ENCODE measurements at regions not wholly inside any gene's neighbourhood (a gene's known extent, or its start where the extent isn't known, plus 50 kb on each side); places are given as distances from the start of the nearest gene placed in this dataset.
"Not testable (repeated sequence)": the region's sequence is repeated elsewhere in the genome, so short reads cannot be mapped to it uniquely, and the experiment has no call there.

DNA sequence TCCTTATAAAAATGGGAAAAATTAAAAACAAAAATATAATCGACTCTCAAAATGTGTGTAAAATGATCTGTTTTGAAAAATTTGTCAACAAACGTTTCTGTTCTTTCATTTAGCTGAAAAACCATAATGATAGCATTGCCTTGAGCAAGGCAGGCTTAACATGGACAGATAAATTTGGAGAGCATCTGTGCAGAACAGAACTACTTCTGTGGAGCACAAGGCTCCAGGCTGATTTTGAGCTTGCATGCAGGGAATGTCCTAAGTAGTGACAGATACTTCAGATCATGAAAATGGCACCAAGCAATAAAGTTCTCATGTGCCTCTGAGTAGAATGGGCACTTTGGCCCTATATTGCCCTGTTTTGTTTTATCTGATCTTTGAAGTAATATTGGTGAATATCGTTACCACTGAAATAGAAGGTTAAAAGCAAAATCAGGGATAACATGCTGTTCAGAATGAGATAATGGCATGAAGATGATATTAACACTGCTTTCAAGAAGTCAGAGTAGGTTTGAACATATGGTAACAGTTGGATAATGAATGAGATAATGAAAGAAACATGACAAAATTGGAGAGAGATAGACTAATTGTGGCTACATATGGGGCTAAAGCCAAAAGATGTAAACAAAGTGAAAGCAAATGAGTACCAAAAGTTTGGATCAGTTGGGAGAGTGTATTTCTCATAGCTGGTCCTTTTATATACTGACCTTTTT is 730.5 kb upstream of the CCDC179 start:
- in situ Hi-C loops (cut with MboI; ENCODE audit: low pct_unique_long_range_greater_than_20kb in 2 of 9, low sequenced_read_pairs in 9 of 9, unreplicated experiment in 9 of 9) = no loop called here
- no peak overlapping the region for H3K4me3 ChIP-seq
- no peak for ATAC-seq (replicated peaks in 6 of 8)
- WGBS, 10 experiments = 3 to 83% (median 64%) methylated on average over 1 to 3 of the region's 3 CpGs
- peaks cover 3 to 5% of the 10 kb centered on the region in 2 donors for H3K4me1 ChIP-seq (replicated peaks in 1 of 2)
- H3K27ac ChIP-seq = no peak overlapping the region

DNA sequence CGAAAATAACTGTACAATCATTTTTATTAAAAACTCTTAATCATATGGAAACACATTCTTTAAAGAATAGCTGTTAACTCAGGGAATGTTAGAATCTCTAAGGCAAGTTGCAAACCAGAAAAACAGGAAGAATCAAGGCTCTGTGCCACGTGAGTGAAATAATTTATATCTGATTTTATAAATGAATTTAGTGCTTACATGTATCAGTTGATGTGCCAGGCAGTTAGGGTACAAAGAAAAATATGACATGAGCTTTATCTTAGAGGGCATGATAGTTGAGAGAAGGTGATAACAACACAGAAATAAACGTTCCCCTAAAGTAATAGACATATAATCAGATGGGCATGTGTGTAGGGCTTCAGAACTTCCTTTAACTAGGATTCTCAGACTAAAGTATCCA is 734.5 kb upstream of the CCDC179 start:
- no peak for ATAC-seq (replicated peaks in 6 of 8)
- in situ Hi-C loops (cut with MboI; ENCODE audit: low pct_unique_long_range_greater_than_20kb in 2 of 9, low sequenced_read_pairs in 9 of 9, unreplicated experiment in 9 of 9) = no loop called here

DNA sequence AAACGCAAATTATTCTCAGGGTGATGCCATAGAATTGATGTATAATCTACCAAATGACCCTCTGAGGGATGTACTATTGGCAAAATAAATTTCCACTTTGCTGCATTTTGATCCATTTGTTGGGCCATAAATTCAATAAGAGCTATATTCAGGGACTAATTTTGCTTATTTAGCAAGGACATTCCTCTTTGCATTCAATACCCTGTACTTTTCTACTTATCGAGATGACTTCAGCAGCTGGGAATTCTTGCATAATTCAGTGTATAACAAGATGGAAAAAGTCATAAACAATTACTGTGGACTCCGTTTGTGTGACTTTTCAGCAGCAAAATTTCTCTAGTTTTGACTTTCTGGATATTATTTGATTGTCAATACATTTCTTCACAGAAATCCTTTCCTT is 744.7 kb upstream of the CCDC179 start:
- H3K4me1 ChIP-seq (replicated peaks in 1 of 2) = no peaks in the 10 kb centered on the region
- no peak overlapping the region for H3K27ac ChIP-seq
- H3K4me3 ChIP-seq = no peak overlapping the region
- peak in 3 of 8 experiments; percentile 14 to 63 (median 36) for ATAC-seq (replicated peaks in 6 of 8)
- in situ Hi-C loops (cut with MboI; ENCODE audit: low pct_unique_long_range_greater_than_20kb in 2 of 9, low sequenced_read_pairs in 9 of 9, unreplicated experiment in 9 of 9) = no loop called here
- 7 to 100% (median 83%) methylated on average over 1 to 3 of the region's 3 CpGs for WGBS, 10 experiments

More for the DNA sequence above, 734.5 kb upstream of the CCDC179 start:
- Histone ChIP-seq H3K27ac (no peak overlapping the region), H3K4me1 (replicated peaks in 1 of 2) (no peaks in the 10 kb centered on the region), H3K4me3 (no peak overlapping the region)
- 5 to 100% (median 68%) methylated on average over 1 to 3 of the region's 3 CpGs for WGBS, 10 experiments

DNA sequence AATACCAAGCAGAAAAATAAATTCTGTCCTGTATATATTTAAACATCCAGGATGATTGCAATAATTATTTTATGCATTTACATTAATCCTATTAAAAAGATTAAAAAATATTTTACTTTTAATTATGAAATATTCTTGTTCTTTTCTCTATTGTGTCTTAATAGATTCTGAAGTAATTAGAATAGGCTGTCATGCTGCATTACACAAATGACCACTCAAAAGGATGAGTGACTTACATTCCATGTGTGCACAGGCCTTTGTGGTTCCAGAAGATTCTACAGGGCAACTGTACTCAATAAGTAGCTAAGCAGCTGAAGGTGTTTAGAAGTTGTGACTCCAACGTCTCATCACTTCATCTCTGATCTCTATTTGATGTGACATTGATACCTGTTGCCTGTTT is 745.9 kb upstream of the CCDC179 start:
- no peak for ATAC-seq (replicated peaks in 6 of 8)
- H3K4me3 ChIP-seq = no peak overlapping the region
- in situ Hi-C loops (cut with MboI; ENCODE audit: low pct_unique_long_range_greater_than_20kb in 2 of 9, low sequenced_read_pairs in 9 of 9, unreplicated experiment in 9 of 9) = no loop called here
- whole genome bisulfite sequencing, 10 experiments = 43 to 80% (median 80%) methylated on average over 1 of the region's 1 CpG; no CpG with 5 or more reads in 7 of the 10 experiments
- no peaks in the 10 kb centered on the region for H3K4me1 ChIP-seq (replicated peaks in 1 of 2)
- H3K27ac ChIP-seq = no peak overlapping the region

DNA sequence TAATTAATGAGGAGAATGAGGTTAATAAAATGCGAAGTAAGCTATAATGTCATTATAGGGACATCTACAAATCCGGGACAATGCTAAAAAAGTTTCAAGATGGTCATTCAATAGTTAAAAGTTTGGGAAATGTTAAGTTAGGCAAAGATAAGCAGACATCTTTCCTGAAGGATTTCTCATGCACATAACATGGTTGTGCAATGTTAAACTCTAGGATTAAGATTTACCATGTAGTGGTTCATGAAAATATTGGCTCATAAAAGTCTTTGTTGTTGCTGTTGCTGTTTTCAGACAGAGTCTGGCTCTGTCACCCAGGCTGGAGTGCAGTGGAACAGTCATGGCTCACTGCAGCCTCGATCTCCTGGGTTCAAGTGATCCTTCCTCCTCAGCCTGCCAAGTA is 751.5 kb upstream of the CCDC179 start:
- H3K4me1 ChIP-seq (replicated peaks in 1 of 2) = no peaks in the 10 kb centered on the region
- WGBS, 10 experiments = 46 to 100% (median 85%) methylated on average over 1 to 3 of the region's 3 CpGs; no CpG with 5 or more reads in 1 of the 10 experiments
- H3K27ac ChIP-seq = no peak overlapping the region
- no peak for ATAC-seq (replicated peaks in 6 of 8)
- in situ Hi-C loops (cut with MboI; ENCODE audit: low pct_unique_long_range_greater_than_20kb in 2 of 9, low sequenced_read_pairs in 9 of 9, unreplicated experiment in 9 of 9) = no loop called here
- H3K4me3 ChIP-seq = no peak overlapping the region

DNA sequence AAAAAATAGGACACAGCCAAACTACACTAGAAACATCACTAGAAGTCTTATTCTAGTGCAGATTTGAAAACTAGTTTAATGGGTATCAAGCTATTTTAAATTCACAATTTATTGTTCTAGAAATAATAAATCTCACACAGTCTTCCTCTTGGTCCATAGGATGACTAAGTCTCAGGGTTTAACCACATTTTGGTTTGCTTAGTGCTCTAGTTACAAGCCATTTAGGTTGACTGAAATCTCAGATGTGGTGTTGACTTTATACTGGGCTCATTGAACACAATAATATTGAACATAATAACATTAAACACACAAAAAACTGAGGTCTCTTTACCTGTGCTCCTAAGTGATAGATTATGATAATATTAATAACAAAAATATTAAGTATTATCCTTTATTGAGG is 760.3 kb upstream of the CCDC179 start:
- in situ Hi-C loops (cut with MboI; ENCODE audit: low pct_unique_long_range_greater_than_20kb in 2 of 9, low sequenced_read_pairs in 9 of 9, unreplicated experiment in 9 of 9) = no loop called here
- H3K4me1 ChIP-seq (replicated peaks in 1 of 2) = no peaks in the 10 kb centered on the region
- no peak overlapping the region for H3K27ac ChIP-seq
- no peak overlapping the region for H3K4me3 ChIP-seq
- no peak for ATAC-seq (replicated peaks in 6 of 8)

DNA sequence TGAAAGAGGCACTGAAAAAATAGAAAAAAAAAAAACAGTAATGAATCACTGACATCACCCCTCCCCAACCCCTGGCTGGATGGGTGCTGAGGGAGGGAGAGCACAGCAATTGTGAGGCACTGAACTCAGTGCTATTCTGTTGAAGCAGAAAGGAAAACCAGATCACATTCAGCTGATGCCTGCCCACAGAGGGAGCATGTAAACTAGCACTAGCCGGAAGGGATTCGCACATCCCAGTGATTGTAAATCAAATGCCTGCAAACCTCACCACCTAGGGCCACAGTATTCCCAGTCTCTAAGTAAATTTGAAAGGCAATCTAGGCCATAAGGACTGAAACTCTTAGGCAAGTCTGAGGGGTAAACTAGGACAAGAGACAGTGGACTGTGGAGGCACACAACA is 772.0 kb upstream of the CCDC179 start:
- WGBS, 10 experiments = 76 to 85% (median 82%) methylated on average over 1 to 2 of the region's 2 CpGs; no CpG with 5 or more reads in 6 of the 10 experiments
- ATAC-seq (replicated peaks in 6 of 8) = peak in 3 of 8 experiments; percentile 21 to 38 (median 37)
- in situ Hi-C loops (cut with MboI; ENCODE audit: low pct_unique_long_range_greater_than_20kb in 2 of 9, low sequenced_read_pairs in 9 of 9, unreplicated experiment in 9 of 9) = no loop called here
- Histone ChIP-seq H3K4me3 (no peak overlapping the region), H3K4me1 (replicated peaks in 1 of 2) (no peaks in the 10 kb centered on the region), H3K27ac (no peak overlapping the region)

DNA sequence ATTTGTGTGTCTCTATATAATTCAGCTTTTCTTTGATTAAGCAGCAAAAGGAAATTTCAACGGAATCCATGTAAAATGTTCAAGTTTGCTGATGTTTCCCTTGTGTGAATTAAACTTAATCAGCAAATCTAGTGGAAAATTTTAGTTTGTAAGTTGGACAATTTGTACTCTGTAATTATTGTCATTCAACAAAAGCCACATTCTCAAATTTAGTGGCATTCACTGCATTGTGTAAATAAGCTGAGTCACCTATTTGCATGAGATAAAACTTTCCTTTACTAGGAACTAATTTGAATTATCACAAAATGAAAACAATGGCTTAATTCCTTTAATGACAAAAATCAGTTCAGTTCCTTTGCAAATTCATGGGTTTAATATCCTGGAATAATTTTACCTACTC is 784.2 kb upstream of the CCDC179 start:
- ATAC-seq (replicated peaks in 6 of 8) = no peak
- WGBS, 10 experiments = 0 to 100% (median 75%) methylated on average over 1 of the region's 1 CpG; no CpG with 5 or more reads in 2 of the 10 experiments
- in situ Hi-C loops (cut with MboI; ENCODE audit: low pct_unique_long_range_greater_than_20kb in 2 of 9, low sequenced_read_pairs in 9 of 9, unreplicated experiment in 9 of 9) = no loop called here
- Histone ChIP-seq H3K27ac (no peak overlapping the region), H3K4me1 (replicated peaks in 1 of 2) (no peaks in the 10 kb centered on the region), H3K4me3 (no peak overlapping the region)

DNA sequence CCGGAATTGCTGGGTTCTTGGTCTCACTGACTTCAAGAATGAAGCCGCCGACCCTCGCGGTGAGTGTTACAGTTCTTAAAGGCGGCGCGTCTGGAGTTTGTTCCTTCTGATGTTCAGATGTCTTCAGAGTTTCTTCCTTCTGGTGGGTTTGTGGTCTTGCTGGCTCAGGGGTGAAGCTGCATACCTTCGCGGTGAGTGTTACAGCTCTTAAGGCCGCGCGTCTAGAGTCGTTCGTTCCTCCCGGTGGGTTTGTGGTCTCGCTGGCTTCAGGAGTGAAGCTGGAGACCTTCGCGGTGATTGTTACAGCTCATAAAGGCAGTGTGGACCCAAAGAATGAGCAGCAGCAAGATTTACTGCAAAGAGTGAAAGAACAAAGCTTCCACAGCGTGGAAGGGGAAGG is 792.1 kb upstream of the CCDC179 start:
- ATAC-seq (replicated peaks in 6 of 8); H3K4me1 ChIP-seq (replicated peaks in 1 of 2); in situ Hi-C loops (cut with MboI; ENCODE audit: low pct_unique_long_range_greater_than_20kb in 2 of 9, low sequenced_read_pairs in 9 of 9, unreplicated experiment in 9 of 9); H3K4me3 ChIP-seq; H3K27ac ChIP-seq: not testable (repeated sequence)
- WGBS, 10 experiments = 17 to 100% (median 91%) methylated on average over 1 to 13 of the region's 20 CpGs; no CpG with 5 or more reads in 2 of the 10 experiments

DNA sequence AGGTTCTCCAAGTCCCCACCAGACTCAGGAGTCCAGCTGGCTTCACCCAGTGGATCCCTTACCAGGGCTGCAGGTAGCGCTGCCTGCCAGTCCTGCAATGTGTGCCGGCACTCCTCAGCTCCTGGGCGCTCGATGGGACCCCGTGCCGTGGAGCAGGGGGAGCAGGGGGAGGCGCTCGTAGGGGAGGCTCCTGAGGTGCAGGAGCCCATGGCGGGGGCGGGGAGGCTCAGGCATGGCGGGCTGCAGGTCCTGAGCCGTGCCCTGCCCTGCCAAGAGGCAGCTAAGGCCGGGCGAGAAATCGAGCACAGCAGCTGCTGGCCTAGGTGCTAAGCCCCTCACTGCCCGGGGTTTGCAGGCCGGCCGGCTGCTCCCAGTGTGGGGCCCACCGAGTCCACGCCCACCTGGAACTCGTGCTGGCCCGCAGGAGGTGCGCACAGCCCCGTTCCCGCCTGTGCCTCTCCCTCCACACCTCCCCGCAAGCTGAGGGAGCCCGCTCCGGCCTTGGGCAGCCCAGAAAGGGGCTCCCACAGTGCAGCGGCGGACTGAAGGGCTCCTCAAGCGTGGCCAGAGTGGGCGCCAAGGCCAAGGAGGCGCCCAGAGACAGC is 792.9 kb upstream of the CCDC179 start:
- Histone ChIP-seq H3K27ac (no peak overlapping the region), H3K4me3 (no peak overlapping the region), H3K4me1 (replicated peaks in 1 of 2) (no peaks in the 10 kb centered on the region)
- in situ Hi-C loops (cut with MboI; ENCODE audit: low pct_unique_long_range_greater_than_20kb in 2 of 9, low sequenced_read_pairs in 9 of 9, unreplicated experiment in 9 of 9) = no loop called here
- ATAC-seq (replicated peaks in 6 of 8) = no peak
- WGBS, 10 experiments = 100% methylated on average over 1 of the region's 33 CpGs; no CpG with 5 or more reads in 9 of the 10 experiments

DNA sequence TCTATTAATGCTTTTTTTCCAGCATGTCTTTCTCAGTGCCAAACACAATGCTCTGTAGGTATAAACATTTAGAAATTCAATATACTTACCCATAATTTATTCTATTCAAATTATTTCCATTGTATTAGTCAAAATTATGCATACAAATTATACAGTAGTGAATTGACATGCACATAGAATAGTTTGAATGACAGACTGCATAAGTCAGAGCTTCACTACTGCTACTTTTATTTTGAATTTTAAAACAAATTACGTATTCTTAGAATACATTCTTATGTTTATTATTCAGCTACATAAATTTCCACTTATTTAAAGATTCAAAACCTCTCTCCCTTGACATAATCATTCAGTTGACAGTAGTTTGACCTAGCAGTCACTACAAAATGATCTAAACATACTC is 808.0 kb upstream of the CCDC179 start:
- H3K27ac ChIP-seq = no peak overlapping the region
- in situ Hi-C loops (cut with MboI; ENCODE audit: low pct_unique_long_range_greater_than_20kb in 2 of 9, low sequenced_read_pairs in 9 of 9, unreplicated experiment in 9 of 9) = no loop called here
- H3K4me3 ChIP-seq = no peak overlapping the region
- peak in 3 of 8 experiments; percentile 50 to 69 (median 69) for ATAC-seq (replicated peaks in 6 of 8)
- WGBS, 10 experiments = 0 to 100% (median 71%) methylated on average over 1 of the region's 1 CpG; no CpG with 5 or more reads in 1 of the 10 experiments
- no peaks in the 10 kb centered on the region for H3K4me1 ChIP-seq (replicated peaks in 1 of 2)

DNA sequence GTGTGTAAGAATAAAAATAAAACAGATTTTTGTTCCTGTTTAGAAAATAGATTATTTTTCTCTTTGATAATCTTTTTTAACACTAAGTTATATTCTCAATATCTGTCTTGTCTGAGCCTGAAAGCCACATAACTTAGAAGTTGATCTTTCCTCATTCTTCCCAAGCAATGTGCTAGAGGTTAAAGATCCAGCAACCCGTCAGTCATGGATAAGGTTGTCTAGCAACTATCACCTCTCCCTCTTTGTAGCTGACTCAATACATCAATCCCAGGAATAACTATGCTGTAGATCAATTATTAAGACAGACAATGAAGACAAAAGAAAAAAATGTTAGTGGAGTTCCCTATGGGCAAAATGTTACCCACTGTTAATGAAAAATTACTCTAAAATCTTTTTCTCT is 813.1 kb upstream of the CCDC179 start:
- WGBS, 10 experiments = 50 to 100% (median 100%) methylated on average over 1 of the region's 1 CpG; no CpG with 5 or more reads in 2 of the 10 experiments
- no peak overlapping the region for H3K4me3 ChIP-seq
- ATAC-seq (replicated peaks in 6 of 8) = no peak
- in situ Hi-C loops (cut with MboI; ENCODE audit: low pct_unique_long_range_greater_than_20kb in 2 of 9, low sequenced_read_pairs in 9 of 9, unreplicated experiment in 9 of 9) = no loop called here
- H3K27ac ChIP-seq = no peak overlapping the region
- H3K4me1 ChIP-seq (replicated peaks in 1 of 2) = no peaks in the 10 kb centered on the region

DNA sequence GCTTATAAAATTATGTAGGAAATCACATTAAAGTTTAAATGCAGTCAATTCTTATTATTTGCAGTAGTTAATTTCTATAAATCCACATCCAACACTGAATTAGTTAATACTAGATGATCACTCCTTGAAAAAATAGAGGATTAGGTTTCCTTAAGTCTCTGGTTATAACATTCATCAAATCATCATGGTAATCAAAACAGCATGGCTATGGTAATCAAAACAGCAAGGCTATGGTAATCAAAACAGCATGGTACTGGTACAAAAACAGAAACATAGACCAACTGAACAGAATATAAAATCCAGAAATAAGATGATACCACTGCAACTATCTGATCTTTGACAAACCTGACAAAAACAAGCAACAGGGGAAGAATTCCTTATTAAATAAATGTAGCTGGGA is 814.6 kb upstream of the CCDC179 start:
- no peak for ATAC-seq (replicated peaks in 6 of 8)
- H3K4me1 ChIP-seq (replicated peaks in 1 of 2) = no peaks in the 10 kb centered on the region
- in situ Hi-C loops (cut with MboI; ENCODE audit: low pct_unique_long_range_greater_than_20kb in 2 of 9, low sequenced_read_pairs in 9 of 9, unreplicated experiment in 9 of 9) = no loop called here
- H3K4me3 ChIP-seq = no peak overlapping the region
- no peak overlapping the region for H3K27ac ChIP-seq

DNA sequence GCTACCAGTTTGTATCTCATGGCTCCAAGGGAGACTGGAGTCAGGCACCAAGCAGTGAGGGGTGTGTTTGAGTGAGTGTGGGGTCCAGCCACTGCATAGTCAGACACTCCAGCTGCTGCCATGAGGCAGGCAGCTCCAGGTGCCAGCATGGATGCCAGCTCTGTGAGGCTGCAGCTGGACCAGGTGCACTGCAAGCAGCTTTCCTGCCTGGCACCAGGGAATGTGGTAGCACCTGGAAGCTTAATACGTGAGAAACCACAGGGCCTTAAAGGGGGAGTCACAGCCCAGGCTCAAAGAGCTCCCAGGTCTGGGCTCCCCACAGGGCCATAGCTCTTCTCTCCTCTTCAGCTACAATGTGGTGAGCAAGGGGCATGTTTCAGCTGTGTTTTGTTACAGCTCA is 817.8 kb upstream of the LUZP2 start:
- H3K4me3 ChIP-seq = no peak overlapping the region
- H3K27ac ChIP-seq = no peak overlapping the region
- WGBS, 10 experiments = 67 to 100% (median 80%) methylated on average over 1 of the region's 1 CpG; no CpG with 5 or more reads in 7 of the 10 experiments
- in situ Hi-C loops (cut with MboI; ENCODE audit: low pct_unique_long_range_greater_than_20kb in 2 of 9, low sequenced_read_pairs in 9 of 9, unreplicated experiment in 9 of 9) = no loop called here
- no peak for ATAC-seq (replicated peaks in 6 of 8)
- no peaks in the 10 kb centered on the region for H3K4me1 ChIP-seq (replicated peaks in 1 of 2)

Measured in motor neuron (in vitro differentiated cells).